Tibial nerve (tissue), 4 donors: ENCODE measurements at regions not wholly inside any gene's neighbourhood (a gene's known extent, or its start where the extent isn't known, plus 50 kb on each side); places are given as distances from the start of the nearest gene placed in this dataset.
"Not testable (repeated sequence)": the region's sequence is repeated elsewhere in the genome, so short reads cannot be mapped to it uniquely, and the experiment has no call there.

Source experiments
- DNase-seq, 2 donors: peaks; one replicate each; pipeline ENCODE4 v3.0.0-alpha.2; 2019; ENCODE audit warnings: low spot score in 2 of 2
- H3K27ac ChIP-seq, 4 donors: fragments of 200-600 bp; sonication (generic) in 3 of 4; one replicate each; pipeline ENCODE4 v1.5.1; 2017 to 2019; ENCODE audit warnings: mild to moderate bottlenecking in 1 of 4
- H3K27me3 ChIP-seq, 2 donors: fragments of 200-600 bp; sonication (generic) in 1 of 2; one replicate each; pipeline versions ENCODE4 v1.5.1 to v1.6.0; 2017 to 2019
- H3K36me3 ChIP-seq, 3 donors: fragments of 200-600 bp; sonication (generic); one replicate each; pipeline ENCODE4 v1.5.1; 2018 to 2019
- H3K4me1 ChIP-seq, 4 donors: fragments of 200-600 bp; sonication (generic) in 3 of 4; one replicate each; pipeline ENCODE4 v1.5.1; 2017 to 2019
- H3K4me3 ChIP-seq, 4 donors: fragments of 200-600 bp; sonication (generic) in 3 of 4; one replicate each; pipeline ENCODE4 v1.5.1; 2017 to 2019; ENCODE audit warnings: mild to moderate bottlenecking in 1 of 4, moderate library complexity in 1 of 4
- H3K9me3 ChIP-seq, 4 donors: fragments of 200-600 bp; sonication (generic) in 3 of 4; one replicate each; pipeline ENCODE4 v1.5.1; 2017 to 2019
- CTCF ChIP-seq, 5 experiments: fragments of 200-600 bp in 3 of 5; fragments of 450-650 bp in 2 of 5; sonication (generic) in 3 of 5; IDR thresholded peaks; one replicate each; pipeline ENCODE4 v1.5.1; 2016 to 2019; ENCODE audit warnings: antibody characterized with exemption in 5 of 5, mild to moderate bottlenecking in 3 of 5, moderate library complexity in 2 of 5
- EP300 ChIP-seq, 2 donors: sonication (generic); formaldehyde crosslinking; IDR thresholded peaks; one replicate each; pipeline ENCODE4 v1.6.1; 2017; ENCODE audit warnings: antibody characterized with exemption in 2 of 2, mild to moderate bottlenecking in 1 of 2
- POLR2A ChIP-seq, 2 donors: fragments of 450-650 bp; IDR thresholded peaks; one replicate each; pipeline ENCODE4 v1.6.1; 2017; ENCODE audit warnings: antibody characterized with exemption in 2 of 2, mild to moderate bottlenecking in 2 of 2, moderate library complexity in 2 of 2
- WGBS, 2 donors: methylation state at CpG; one replicate each; pipeline ENCODE4 v1.1.5; 2018; 5-methylcytosine and 5-hydroxymethylcytosine counted together

GRCh38 chr1:66468722-66469121 is 65.2 kb upstream of the SGIP1 start:
- TF ChIP-seq EP300 (IDR thresholded peaks at IDR 0.05): no peak
- no peak for TF ChIP-seq CTCF (IDR thresholded peaks at IDR 0.05)
- TF ChIP-seq POLR2A (IDR thresholded peaks at IDR 0.05): no peak

GRCh38 chr1:66475940-66476339 is 58.0 kb upstream of the SGIP1 start:
- no peak overlapping the region for H3K4me3 ChIP-seq
- H3K27me3 ChIP-seq: no peaks in the 10 kb centered on the region
- no peak for DNase-seq
- no peak overlapping the region for H3K27ac ChIP-seq
- no peaks in the 10 kb centered on the region for H3K9me3 ChIP-seq
- H3K4me1 ChIP-seq: no peaks in the 10 kb centered on the region
- 67 to 82% methylated on average over 2 of the region's 2 CpGs for WGBS, 2 donors
- H3K36me3 ChIP-seq: no peaks in the 10 kb centered on the region
- TF ChIP-seq CTCF (IDR thresholded peaks at IDR 0.05) (no peak), EP300 (IDR thresholded peaks at IDR 0.05) (no peak), POLR2A (IDR thresholded peaks at IDR 0.05) (no peak)

More at GRCh38 chr1:66468722-66469121, 65.2 kb upstream of the SGIP1 start:
- H3K36me3 ChIP-seq: no peaks in the 10 kb centered on the region
- no peaks in the 10 kb centered on the region for H3K4me1 ChIP-seq
- no peak overlapping the region for H3K4me3 ChIP-seq
- no peak for DNase-seq
- 49 to 61% methylated on average over 2 of the region's 2 CpGs for WGBS, 2 donors
- H3K27ac ChIP-seq: no peak overlapping the region
- H3K9me3 ChIP-seq: no peaks in the 10 kb centered on the region
- no peaks in the 10 kb centered on the region for H3K27me3 ChIP-seq

GRCh38 chr1:66476774-66477173 is 57.2 kb upstream of the SGIP1 start:
- H3K27ac ChIP-seq: no peak overlapping the region
- no peaks in the 10 kb centered on the region for H3K27me3 ChIP-seq
- no peaks in the 10 kb centered on the region for H3K4me1 ChIP-seq
- no peak for TF ChIP-seq EP300 (IDR thresholded peaks at IDR 0.05)
- no peak for TF ChIP-seq CTCF (IDR thresholded peaks at IDR 0.05)
- TF ChIP-seq POLR2A (IDR thresholded peaks at IDR 0.05): no peak
- H3K4me3 ChIP-seq: no peak overlapping the region
- no peak for DNase-seq
- no peaks in the 10 kb centered on the region for H3K9me3 ChIP-seq
- H3K36me3 ChIP-seq: no peaks in the 10 kb centered on the region
- WGBS, 2 donors: 73 to 77% methylated on average over 1 of the region's 1 CpG

- no peak for DNase-seq
- Histone ChIP-seq H3K36me3 (no peaks in the 10 kb centered on the region), H3K4me1 (no peaks in the 10 kb centered on the region), H3K27me3 (no peaks in the 10 kb centered on the region), H3K9me3 (no peaks in the 10 kb centered on the region), H3K27ac (no peak overlapping the region), H3K4me3 (no peak overlapping the region)
- TF ChIP-seq POLR2A (IDR thresholded peaks at IDR 0.05) (no peak), CTCF (IDR thresholded peaks at IDR 0.05) (no peak), EP300 (IDR thresholded peaks at IDR 0.05) (no peak)
- WGBS, 2 donors: 92 to 96% methylated on average over 7 of the region's 7 CpGs
Observed at GRCh38 chr1:66478116-66478515, 55.8 kb upstream of the SGIP1 start.

GRCh38 chr1:66480162-66480561 is 53.8 kb upstream of the SGIP1 start:
- no peak for TF ChIP-seq CTCF (IDR thresholded peaks at IDR 0.05)
- no peak for TF ChIP-seq EP300 (IDR thresholded peaks at IDR 0.05)
- no peak for TF ChIP-seq POLR2A (IDR thresholded peaks at IDR 0.05)
- Histone ChIP-seq H3K36me3 (no peaks in the 10 kb centered on the region), H3K4me1 (no peaks in the 10 kb centered on the region), H3K4me3 (no peak overlapping the region), H3K27me3 (no peaks in the 10 kb centered on the region), H3K27ac (no peak overlapping the region), H3K9me3 (no peaks in the 10 kb centered on the region)
- WGBS, 2 donors: 60 to 67% methylated on average over 3 of the region's 3 CpGs
- no peak for DNase-seq

- not testable (repeated sequence) for H3K4me3 ChIP-seq, DNase-seq, H3K36me3 ChIP-seq, H3K27ac ChIP-seq, H3K9me3 ChIP-seq, H3K4me1 ChIP-seq, H3K27me3 ChIP-seq
- WGBS, 2 donors: 72 to 79% methylated on average over 15 of the region's 15 CpGs
Observed at GRCh38 chr1:66481215-66481614, 52.7 kb upstream of the SGIP1 start.
